Panc1 (cell line): ENCODE measurements at regions not wholly inside any gene's neighbourhood (a gene's known extent, or its start where the extent isn't known, plus 50 kb on each side); places are given as distances from the start of the nearest gene placed in this dataset.

Experiments
- ATAC-seq: fragments of 200-7000 bp; cut with Tn5 transposase; 2 replicates; pipeline ENCODE4 v1.9.1; 2020; ENCODE audit warnings: mild to moderate bottlenecking, moderate library complexity
- BruUV-seq: library from RNA; stranded (reverse); fragments of 400-500 nt; replicated peaks from 2 replicates; lab custom pipeline; 2021; lab: Mats Ljungman, UMichigan
- CTCF ChIA-PET: fragments of 300-600 bp; sonication (Branson Sonifier 250); formaldehyde crosslinking; loops from one replicate; lab custom pipeline; 2022; ENCODE audit warnings: antibody characterized with exemption; lab: Charles Lee
- POLR2A ChIA-PET: fragments of 300-600 bp; sonication (Branson Sonifier 250); formaldehyde crosslinking; loops from one replicate; lab custom pipeline; 2022; ENCODE audit warnings: antibody characterized with exemption; lab: Charles Lee
- DNase-seq: peaks from one replicate; pipeline ENCODE4 v3.0.0-alpha.2; 2010; ENCODE audit warnings: low read depth, low spot score
- H3K27ac ChIP-seq: 2 replicates; pipeline ENCODE4 v1.5.1; 2011; ENCODE audit warnings: mild to moderate bottlenecking, low read length, inconsistent platforms
- H3K27me3 ChIP-seq: fragments of 200-500 bp; sonication (Bioruptor generic); 2 replicates; pipeline ENCODE4 v1.6.0; 2014; ENCODE audit warnings: low read length, inconsistent platforms; ENCODE audit not compliant: control insufficient read depth, insufficient read depth
- H3K36me3 ChIP-seq: fragments of 200-500 bp; sonication (Bioruptor generic); 2 replicates; pipeline ENCODE4 v1.5.1; 2014; ENCODE audit warnings: inconsistent platforms, mild to moderate bottlenecking, low read length, moderate library complexity; ENCODE audit not compliant: control insufficient read depth, insufficient read depth
- H3K4me1 ChIP-seq: 2 replicates; pipeline ENCODE4 v1.5.1; 2011; ENCODE audit warnings: inconsistent platforms, mild to moderate bottlenecking, low read length, moderate library complexity; ENCODE audit not compliant: control insufficient read depth, insufficient read depth
- H3K4me3 ChIP-seq, 2 experiments: 2 replicates each; pipeline ENCODE4 v1.5.1; 2011 to 2012; ENCODE audit warnings: low read depth in 2 of 2, low read length in 2 of 2, mild to moderate bottlenecking in 2 of 2, inconsistent platforms in 1 of 2, moderate library complexity in 1 of 2
- H3K9me3 ChIP-seq: fragments of 200-500 bp; sonication (Bioruptor generic); 2 replicates; pipeline ENCODE4 v1.5.1; 2014; ENCODE audit warnings: low read depth, mild to moderate bottlenecking, inconsistent platforms, low read length, moderate library complexity; ENCODE audit not compliant: control insufficient read depth, insufficient read depth
- POLR2AphosphoS5 ChIP-seq: IDR thresholded peaks from 2 replicates; pipeline ENCODE4 v1.6.1; 2012; ENCODE audit warnings: mild to moderate bottlenecking, low read depth, low read length, moderate library complexity
- SIN3A ChIP-seq: IDR thresholded peaks from 2 replicates; pipeline ENCODE4 v1.6.1; 2012; ENCODE audit warnings: low read depth, mild to moderate bottlenecking, low read length, moderate library complexity, borderline replicate concordance; ENCODE audit not compliant: insufficient read depth
- TCF7L2 ChIP-seq: IDR thresholded peaks from 2 replicates; pipeline ENCODE4 v1.6.1; 2011; ENCODE audit warnings: mild to moderate bottlenecking, low read depth, low read length, inconsistent platforms
- in situ Hi-C: cut with HindIII; loops from 2 replicates; pipeline ENCODE4 v1.10.0; 2016; ENCODE audit warnings: low sequenced_read_pairs, low pct_unique_long_range_greater_than_20kb
- intact Hi-C: fragments of 100-400 bp; cut with micrococcal nuclease; formaldehyde crosslinking; loops from one replicate; pipeline ENCODE4 v1.10.0; 2022; ENCODE audit not compliant: unreplicated experiment
- TF ChIP-seq, protein P1 (sequence below), 2 experiments: IDR thresholded peaks; 2 replicates each; pipeline ENCODE4 v1.6.1; 2011 to 2012; ENCODE audit warnings: low read depth in 2 of 2, control low read depth in 1 of 2, low read length in 1 of 2, mild to moderate bottlenecking in 1 of 2, moderate library complexity in 1 of 2; ENCODE audit not compliant: insufficient read depth in 1 of 2
- TF ChIP-seq, protein P2 (sequence below): fragments of 450-650 bp; IDR thresholded peaks from 2 replicates; pipeline ENCODE4 v1.5.1; 2017; ENCODE audit warnings: mild to moderate bottlenecking

DNA sequence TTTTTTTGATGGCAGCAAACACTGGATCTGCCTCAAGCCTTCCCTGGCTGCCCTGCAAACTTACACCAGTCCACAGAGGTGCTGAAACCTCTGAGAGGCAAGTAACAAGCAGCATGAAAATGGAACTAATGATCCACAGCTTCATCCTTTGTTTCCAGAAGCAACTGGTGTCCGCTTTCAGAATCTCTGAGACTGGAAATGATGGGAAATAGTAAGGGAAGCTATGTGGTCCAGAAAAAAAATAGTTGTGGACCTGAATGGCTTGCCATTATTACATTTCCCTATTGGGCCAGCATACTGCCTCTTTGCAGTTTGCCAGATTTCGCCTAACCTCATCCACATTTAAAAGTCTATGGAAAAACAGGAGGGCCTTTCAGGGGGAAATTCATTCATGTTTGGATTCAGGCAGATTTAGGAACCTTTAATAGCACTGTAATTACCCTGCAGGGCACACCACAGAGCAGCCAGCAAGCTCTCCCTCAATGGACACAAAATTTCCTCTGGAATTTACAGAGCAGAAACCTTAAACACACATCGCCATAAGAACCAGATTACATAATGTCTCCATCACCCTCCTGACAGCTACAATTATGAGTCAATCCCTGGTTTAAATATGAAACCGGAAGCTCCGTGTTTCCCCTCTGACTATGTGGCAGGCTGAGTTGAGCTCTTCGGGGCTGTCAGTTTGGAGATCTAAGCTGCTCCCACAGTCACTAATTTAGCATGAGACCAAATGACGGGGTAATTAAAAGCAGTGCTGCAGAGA is 134.4 kb downstream of the TMCO5A start:
- intact Hi-C loops = no loop called here
- TF ChIP-seq, protein P1, sequence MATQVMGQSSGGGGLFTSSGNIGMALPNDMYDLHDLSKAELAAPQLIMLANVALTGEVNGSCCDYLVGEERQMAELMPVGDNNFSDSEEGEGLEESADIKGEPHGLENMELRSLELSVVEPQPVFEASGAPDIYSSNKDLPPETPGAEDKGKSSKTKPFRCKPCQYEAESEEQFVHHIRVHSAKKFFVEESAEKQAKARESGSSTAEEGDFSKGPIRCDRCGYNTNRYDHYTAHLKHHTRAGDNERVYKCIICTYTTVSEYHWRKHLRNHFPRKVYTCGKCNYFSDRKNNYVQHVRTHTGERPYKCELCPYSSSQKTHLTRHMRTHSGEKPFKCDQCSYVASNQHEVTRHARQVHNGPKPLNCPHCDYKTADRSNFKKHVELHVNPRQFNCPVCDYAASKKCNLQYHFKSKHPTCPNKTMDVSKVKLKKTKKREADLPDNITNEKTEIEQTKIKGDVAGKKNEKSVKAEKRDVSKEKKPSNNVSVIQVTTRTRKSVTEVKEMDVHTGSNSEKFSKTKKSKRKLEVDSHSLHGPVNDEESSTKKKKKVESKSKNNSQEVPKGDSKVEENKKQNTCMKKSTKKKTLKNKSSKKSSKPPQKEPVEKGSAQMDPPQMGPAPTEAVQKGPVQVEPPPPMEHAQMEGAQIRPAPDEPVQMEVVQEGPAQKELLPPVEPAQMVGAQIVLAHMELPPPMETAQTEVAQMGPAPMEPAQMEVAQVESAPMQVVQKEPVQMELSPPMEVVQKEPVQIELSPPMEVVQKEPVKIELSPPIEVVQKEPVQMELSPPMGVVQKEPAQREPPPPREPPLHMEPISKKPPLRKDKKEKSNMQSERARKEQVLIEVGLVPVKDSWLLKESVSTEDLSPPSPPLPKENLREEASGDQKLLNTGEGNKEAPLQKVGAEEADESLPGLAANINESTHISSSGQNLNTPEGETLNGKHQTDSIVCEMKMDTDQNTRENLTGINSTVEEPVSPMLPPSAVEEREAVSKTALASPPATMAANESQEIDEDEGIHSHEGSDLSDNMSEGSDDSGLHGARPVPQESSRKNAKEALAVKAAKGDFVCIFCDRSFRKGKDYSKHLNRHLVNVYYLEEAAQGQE (IDR thresholded peaks at IDR 0.05; ENCODE audit: insufficient read depth in 1 of 2, low read depth in 2 of 2, low read length in 1 of 2) = no peak
- no peak for TF ChIP-seq SIN3A
- TF ChIP-seq, protein P2, sequence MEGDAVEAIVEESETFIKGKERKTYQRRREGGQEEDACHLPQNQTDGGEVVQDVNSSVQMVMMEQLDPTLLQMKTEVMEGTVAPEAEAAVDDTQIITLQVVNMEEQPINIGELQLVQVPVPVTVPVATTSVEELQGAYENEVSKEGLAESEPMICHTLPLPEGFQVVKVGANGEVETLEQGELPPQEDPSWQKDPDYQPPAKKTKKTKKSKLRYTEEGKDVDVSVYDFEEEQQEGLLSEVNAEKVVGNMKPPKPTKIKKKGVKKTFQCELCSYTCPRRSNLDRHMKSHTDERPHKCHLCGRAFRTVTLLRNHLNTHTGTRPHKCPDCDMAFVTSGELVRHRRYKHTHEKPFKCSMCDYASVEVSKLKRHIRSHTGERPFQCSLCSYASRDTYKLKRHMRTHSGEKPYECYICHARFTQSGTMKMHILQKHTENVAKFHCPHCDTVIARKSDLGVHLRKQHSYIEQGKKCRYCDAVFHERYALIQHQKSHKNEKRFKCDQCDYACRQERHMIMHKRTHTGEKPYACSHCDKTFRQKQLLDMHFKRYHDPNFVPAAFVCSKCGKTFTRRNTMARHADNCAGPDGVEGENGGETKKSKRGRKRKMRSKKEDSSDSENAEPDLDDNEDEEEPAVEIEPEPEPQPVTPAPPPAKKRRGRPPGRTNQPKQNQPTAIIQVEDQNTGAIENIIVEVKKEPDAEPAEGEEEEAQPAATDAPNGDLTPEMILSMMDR = no peak
- TF ChIP-seq TCF7L2 = no peak
- no peak for TF ChIP-seq POLR2AphosphoS5

DNA sequence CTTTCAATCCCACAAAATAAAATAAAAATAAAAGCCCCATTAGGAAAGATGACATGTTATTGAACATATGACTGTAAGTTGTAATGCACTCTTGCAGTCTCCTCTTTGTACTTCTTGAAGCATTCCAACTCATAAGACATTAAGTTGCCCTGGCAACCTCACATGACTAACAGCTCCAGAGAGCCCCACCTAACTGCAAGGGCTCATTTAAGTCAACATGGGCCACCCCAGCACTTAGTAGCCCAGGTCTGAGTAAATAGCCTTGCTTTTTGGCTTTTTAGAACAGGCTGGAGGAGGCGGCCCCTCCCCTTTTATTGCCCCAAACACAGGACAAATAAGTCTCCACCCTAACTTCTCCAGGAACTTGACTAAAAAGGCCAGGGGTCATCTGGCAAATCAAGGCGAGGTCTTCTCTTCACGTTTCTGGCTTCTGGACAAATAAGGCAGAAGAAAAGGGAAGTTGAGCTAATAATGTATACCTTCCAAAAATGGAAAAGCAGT is 135.1 kb downstream of the TMCO5A start:
- Histone ChIP-seq H3K4me1 (peaks cover 6% of the 10 kb centered on the region; the same call in 1 of the 2 replicates), H3K27me3 (no peaks in the 10 kb centered on the region), H3K27ac (no peak overlapping the region), H3K36me3 (no peaks in the 10 kb centered on the region), H3K9me3 (no peaks in the 10 kb centered on the region), H3K4me3 (no peak overlapping the region)
- TF ChIP-seq POLR2AphosphoS5 = no peak
- TF ChIP-seq, protein P1 (IDR thresholded peaks at IDR 0.05; ENCODE audit: insufficient read depth in 1 of 2, low read depth in 2 of 2, low read length in 1 of 2) = no peak
- CTCF ChIA-PET = no interaction called here
- DNase-seq (no peak), ATAC-seq (no peak)
- in situ Hi-C loops (no loop called here), intact Hi-C loops (no loop called here)
- POLR2A ChIA-PET = interaction anchor here (0.6 kb wide), 1 partner anchor 9 kb away, joined by 3 read pairs; no protein-coding TSS in a partner anchor
- no TSS peak for BruUV-seq

More for the DNA sequence above, 134.4 kb downstream of the TMCO5A start:
- BruUV-seq = no TSS peak
- no peak for DNase-seq
- H3K4me3 ChIP-seq = no peak overlapping the region
- ChIA-PET POLR2A (no interaction called here), CTCF (no interaction called here)
- in situ Hi-C loops = no loop called here
- H3K36me3 ChIP-seq = no peaks in the 10 kb centered on the region
- no peak overlapping the region for H3K27ac ChIP-seq
- H3K9me3 ChIP-seq = no peaks in the 10 kb centered on the region
- H3K27me3 ChIP-seq = no peaks in the 10 kb centered on the region
- ATAC-seq = no peak
- peaks cover 6% of the 10 kb centered on the region; the same call in 1 of the 2 replicates for H3K4me1 ChIP-seq
